Stomach (tissue), 4 donors: ENCODE measurements at regions not wholly inside any gene's neighbourhood (a gene's known extent, or its start where the extent isn't known, plus 50 kb on each side); places are given as distances from the start of the nearest gene placed in this dataset.

Source experiments
- POLR2A ChIP-seq, 4 donors: fragments of 450-650 bp; IDR thresholded peaks; one replicate each; pipeline ENCODE4 v1.6.1; 2016; ENCODE audit warnings: antibody characterized with exemption in 4 of 4, control low read depth in 2 of 4, mild to moderate bottlenecking in 1 of 4, moderate library complexity in 1 of 4
- POLR2AphosphoS5 ChIP-seq, 3 donors: sonication (generic); formaldehyde crosslinking; IDR thresholded peaks; one replicate each; pipeline ENCODE4 v1.6.1; 2016; ENCODE audit warnings: antibody characterized with exemption in 3 of 3
- TF ChIP-seq, protein P1 (sequence below), 7 experiments: fragments of 450-650 bp in 4 of 7; fragments of 200-600 bp in 3 of 7; sonication (generic) in 3 of 7; IDR thresholded peaks; one replicate each; pipeline ENCODE4 v1.5.1; 2016 to 2019; ENCODE audit warnings: antibody characterized with exemption in 7 of 7, control low read depth in 2 of 7, mild to moderate bottlenecking in 1 of 7

DNA sequence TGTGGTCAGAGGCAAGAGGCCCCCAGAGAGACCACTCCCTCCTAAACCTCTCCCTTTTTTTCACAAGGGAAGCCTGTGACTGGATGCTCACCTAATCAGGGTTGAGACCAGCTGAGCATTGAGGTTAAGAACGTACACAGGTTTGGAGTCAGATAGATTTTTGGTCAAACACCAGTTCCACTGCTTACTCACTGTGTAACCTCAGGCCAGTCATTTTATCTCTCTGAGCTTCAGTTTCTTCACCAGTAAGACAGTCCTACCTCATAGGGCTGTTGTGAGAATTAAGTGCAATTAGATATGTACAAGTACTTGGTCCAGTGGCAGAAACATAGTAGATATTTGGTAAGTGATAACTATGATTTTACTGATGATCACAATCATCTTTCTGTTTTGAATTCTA is 256.8 kb downstream of the CDK5RAP2 start:
- TF ChIP-seq, protein P1, sequence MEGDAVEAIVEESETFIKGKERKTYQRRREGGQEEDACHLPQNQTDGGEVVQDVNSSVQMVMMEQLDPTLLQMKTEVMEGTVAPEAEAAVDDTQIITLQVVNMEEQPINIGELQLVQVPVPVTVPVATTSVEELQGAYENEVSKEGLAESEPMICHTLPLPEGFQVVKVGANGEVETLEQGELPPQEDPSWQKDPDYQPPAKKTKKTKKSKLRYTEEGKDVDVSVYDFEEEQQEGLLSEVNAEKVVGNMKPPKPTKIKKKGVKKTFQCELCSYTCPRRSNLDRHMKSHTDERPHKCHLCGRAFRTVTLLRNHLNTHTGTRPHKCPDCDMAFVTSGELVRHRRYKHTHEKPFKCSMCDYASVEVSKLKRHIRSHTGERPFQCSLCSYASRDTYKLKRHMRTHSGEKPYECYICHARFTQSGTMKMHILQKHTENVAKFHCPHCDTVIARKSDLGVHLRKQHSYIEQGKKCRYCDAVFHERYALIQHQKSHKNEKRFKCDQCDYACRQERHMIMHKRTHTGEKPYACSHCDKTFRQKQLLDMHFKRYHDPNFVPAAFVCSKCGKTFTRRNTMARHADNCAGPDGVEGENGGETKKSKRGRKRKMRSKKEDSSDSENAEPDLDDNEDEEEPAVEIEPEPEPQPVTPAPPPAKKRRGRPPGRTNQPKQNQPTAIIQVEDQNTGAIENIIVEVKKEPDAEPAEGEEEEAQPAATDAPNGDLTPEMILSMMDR (IDR thresholded peaks at IDR 0.05): no peak
- TF ChIP-seq POLR2A (IDR thresholded peaks at IDR 0.05): no peak
- no peak for TF ChIP-seq POLR2AphosphoS5 (IDR thresholded peaks at IDR 0.05)
